NCI-H510A treated with DMSO at 0.1 percent for 48 hours (cell line): ENCODE measurements at regions not wholly inside any gene's neighbourhood (a gene's known extent, or its start where the extent isn't known, plus 50 kb on each side); places are given as distances from the start of the nearest gene placed in this dataset.

Experiments used
- DNase-seq: peaks from one replicate; lab custom pipeline; 2025; lab: John Stamatoyannopoulos, UW

- DNase-seq = no peak
Observed at GRCh38 chr9:23319092-23319491, 506.9 kb downstream of the ELAVL2 start.

GRCh38 chr9:23321049-23321448, 505.0 kb downstream of the ELAVL2 start:
- no peak for DNase-seq

- no peak for DNase-seq
Observed at GRCh38 chr9:23322392-23322791, 503.6 kb downstream of the ELAVL2 start.

GRCh38 chr9:23324511-23324910, 501.5 kb downstream of the ELAVL2 start:
- no peak for DNase-seq

DNA sequence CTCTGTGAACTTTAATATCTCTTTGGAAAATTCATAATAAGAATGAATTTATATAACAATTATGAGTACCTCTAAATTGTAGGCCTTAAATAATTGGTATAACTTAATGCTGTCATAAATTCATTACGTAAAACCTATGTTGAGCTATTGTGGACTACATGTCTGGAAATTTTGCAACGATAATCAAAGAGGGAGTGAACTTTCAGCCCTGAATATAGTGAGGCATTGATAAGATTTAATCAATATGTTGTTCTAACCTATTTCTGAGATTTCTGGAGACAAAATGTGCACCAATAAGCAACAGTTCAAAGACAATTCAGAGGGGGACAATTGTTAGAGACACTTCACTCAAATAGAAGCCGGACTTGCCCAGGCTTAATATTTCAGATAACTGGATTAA, 499.4 kb downstream of the ELAVL2 start:
- DNase-seq = no peak

- no peak for DNase-seq
Observed at GRCh38 chr9:23341346-23341745, 484.7 kb downstream of the ELAVL2 start.

GRCh38 chr9:23342291-23342690, 483.7 kb downstream of the ELAVL2 start:
- no peak for DNase-seq

- DNase-seq = no peak
Observed at GRCh38 chr9:23343226-23343625, 482.8 kb downstream of the ELAVL2 start.

DNA sequence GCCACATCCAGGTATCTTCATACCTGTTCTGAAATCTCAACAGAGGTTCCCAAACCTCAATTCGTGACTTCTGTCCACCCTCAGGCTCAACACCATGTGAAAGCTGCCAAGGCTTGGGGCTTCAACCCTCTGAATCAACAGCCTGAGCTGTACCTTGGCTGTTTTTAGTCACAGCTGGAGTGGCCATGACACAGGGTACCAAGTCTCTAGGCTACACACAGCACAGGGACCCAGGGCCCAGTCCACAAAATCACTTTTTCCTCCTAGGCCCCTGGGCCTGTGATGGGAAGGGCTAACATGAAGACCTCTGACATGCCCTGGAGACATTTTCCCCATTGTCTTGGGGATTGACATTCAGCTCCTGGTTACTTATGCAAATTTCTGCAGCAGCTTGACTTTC, 464.9 kb downstream of the ELAVL2 start:
- DNase-seq = no peak

GRCh38 chr9:23372703-23373102, 453.3 kb downstream of the ELAVL2 start:
- DNase-seq = no peak

- no peak for DNase-seq
Observed at GRCh38 chr9:23375511-23375910, 450.5 kb downstream of the ELAVL2 start.

DNA sequence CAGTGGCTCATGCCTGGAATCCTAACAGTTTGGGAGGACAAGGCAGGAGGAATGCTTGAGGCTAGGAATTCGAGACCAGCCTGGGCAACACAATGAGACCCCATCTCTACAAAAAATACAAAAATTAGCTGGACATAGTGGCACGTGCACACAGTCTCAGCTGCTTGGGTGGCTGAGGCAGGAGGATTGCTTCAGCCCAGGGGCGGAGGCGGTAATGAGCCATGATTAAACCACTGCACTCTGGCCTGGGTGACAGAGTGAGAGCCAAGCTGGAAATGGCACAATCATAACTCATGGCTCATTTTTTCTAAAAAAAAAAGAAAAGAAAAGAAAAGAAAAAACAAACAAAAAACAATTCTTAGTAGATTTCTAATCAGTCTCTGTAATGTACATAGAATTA, 446.2 kb downstream of the ELAVL2 start:
- DNase-seq = no peak

DNA sequence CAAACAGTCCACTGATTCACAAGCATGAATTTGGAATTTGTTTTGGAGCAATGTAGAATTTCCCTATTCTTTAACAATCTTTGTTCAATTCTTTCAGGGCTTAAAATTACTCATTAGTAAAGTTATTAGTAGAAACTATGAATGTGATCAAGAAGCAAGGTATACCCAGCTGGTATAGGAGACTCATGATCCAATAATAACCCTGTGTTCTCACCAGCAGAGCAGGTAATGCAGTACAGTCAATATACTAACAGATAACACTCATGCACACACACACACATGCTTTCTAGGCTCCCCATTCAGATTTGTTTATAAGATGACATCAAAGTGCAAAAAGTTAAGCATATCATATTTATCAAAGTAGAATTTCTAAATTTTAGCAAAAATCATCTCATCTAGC, 445.2 kb downstream of the ELAVL2 start:
- no peak for DNase-seq

DNA sequence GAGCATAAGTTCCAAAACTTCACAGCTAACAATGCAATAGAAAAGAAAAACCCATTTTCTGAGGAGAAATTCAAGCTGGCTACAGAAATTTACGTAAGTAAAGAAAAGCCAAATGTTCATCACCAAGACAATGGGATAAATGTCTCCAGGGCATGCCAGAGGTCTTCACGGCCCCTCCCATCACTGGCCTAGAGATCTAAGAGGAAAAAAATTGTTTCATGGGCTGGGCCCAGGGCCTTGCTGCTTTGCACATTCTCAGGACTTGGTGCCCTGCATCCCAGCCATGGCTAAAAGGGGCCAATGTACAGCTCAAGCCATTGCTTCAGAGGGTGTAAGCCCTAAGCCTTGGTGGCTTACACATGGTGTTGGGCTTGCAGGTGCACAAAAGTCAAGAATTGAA, 443.6 kb downstream of the ELAVL2 start:
- DNase-seq = no peak

DNA sequence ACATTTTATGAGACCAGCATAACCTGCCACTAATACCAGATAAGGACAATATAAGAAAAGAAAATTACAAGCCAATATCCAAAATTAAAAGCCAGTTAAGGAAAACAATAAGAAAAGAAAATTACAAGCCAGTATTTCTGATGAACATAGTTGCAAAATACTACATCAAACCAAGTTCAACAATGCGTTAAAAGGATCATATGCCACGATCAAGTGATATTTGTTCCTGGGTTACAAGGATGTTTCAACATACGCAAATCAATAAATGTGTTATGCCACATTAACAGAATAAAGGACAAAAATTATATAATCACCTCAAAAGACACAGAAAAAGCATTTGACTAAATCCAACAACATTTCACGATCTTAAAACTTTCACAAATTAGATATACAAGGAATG, 431.9 kb downstream of the ELAVL2 start:
- no peak for DNase-seq

DNA sequence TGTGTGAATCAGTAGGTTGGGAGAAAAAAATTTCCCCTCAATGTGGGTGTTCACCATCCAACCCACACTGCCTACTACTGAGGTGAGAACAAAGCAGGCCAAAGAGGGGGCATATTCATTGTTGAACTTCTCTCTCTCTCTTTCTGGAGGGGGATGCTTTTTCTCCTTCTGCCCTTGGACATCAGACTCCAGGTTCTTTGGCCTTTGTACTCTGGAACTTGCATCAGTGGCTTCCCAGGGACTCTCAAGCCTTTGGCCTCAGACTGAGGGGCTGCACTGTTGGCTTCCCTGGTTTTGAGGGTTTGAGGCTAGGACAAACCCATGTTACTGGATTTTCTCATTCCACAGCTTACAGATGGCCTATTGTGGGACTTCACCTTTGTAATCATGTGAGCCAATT, 417.2 kb downstream of the ELAVL2 start:
- DNase-seq = no peak

GRCh38 chr9:23412046-23412445, 414.0 kb downstream of the ELAVL2 start:
- DNase-seq = no peak

DNA sequence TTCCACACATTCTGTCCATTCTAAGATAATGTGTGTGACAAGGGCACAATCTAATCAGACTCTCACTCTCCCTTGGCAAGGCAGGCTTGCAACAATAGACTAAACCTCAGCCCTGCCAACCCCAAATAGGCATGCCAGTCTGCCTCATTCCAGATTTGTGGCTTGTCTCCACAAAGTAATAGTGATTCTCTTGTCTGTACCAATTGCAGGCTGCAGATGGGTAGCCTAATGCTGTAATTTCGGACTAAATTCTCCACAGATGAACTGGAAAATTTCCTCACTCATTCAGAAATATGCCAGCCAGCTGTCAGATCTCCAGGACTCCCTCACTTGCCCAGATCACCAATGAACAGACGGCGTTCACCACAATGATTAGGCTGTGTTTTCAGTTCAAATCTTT, 413.6 kb downstream of the ELAVL2 start:
- no peak for DNase-seq

- DNase-seq = no peak
Observed at GRCh38 chr9:23413541-23413940, 412.5 kb downstream of the ELAVL2 start.

GRCh38 chr9:23423999-23424398, 402.0 kb downstream of the ELAVL2 start:
- DNase-seq = no peak

- DNase-seq = no peak
Observed at GRCh38 chr9:23426144-23426543, 399.9 kb downstream of the ELAVL2 start.

DNA sequence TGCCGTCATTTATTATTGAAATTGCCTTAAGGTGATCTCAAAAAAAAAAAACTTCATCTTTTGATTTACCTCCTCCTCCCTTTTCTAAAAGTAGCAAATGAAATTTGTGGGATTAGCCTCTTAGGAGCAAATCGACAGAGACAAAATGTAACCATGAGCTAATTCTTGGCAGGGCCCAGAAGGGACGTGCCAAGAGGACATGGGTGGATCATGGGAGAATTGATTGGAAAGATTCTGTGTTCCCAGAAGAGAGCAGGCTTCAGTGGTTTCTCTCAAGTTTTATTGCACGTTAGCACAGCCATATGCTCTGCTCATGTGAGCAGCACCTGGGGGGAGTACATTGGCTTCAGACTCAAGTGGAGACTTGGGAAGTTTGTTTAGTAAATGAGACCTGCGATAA, 394.6 kb downstream of the ELAVL2 start:
- no peak for DNase-seq

DNA sequence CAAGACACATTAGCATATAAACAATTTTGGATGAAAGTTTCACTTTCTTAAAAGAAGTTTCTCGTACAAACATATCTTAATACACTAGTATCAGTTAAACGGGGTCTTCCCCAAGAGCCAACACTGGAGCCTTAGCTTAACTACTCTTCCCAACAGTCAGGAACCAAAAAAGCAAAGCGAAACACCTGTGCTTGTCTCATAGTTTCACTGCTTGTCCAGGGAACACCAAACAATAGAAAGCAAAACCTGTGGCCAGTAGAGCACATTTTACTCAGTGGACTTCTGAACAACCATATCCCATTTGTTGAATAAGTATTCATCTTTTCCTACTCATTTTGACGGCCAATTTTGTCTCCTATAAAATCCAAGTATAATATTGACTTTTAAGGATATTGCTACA, 391.4 kb downstream of the ELAVL2 start:
- no peak for DNase-seq

DNA sequence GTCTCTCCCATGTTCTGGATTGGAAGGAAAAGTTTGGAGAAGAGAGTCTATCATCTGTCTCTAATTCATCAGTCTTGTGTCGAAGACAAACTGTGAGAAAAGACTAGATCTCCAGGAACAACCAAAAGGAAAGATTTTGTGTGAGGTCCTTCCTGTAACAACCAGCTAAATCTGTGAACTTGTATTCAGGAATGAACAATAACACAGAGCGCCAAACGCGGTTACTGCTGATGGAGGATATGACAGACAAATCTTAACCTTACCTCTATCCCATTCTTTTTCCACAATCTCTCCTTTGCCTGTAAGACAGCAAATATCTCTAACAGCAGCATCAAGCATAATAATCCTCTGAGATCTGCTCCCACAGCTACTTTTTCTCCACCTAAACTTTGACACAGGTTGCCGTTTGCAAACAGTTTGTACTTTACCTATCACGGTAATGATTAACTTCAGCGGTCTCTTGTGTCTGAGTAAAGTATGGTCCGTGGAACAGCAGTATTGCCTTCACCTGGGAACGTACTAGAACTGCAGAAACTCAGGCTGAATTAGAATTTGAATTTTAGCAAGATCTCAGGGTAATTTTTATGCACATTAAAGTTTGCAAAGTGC, 387.6 kb downstream of the ELAVL2 start:
- DNase-seq = no peak

DNA sequence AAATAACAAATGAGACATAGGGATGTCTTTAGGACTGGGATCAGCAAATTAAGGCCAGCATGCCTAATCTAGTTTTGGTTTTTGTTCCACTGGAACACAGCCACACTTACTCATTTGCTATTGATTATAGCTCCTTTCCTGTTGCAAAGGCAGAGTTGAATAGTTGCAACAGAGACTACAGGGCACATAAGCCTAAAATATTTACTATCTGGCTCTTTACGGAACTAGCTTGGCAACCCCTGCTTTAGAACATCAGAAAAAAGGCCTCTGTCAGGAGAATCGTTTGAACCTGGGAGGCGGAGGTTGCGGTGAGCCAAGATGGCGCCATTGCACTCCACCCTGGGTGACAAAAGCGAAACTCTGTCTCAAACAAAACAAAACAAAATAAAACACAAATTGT, 384.8 kb downstream of the ELAVL2 start:
- no peak for DNase-seq
